Effector memory CD4-positive, alpha-beta T cell (primary cell): ENCODE measurements at regions not wholly inside any gene's neighbourhood (a gene's known extent, or its start where the extent isn't known, plus 50 kb on each side); places are given as distances from the start of the nearest gene placed in this dataset.

Experiments
- DNase-seq, 3 donors: peaks; one replicate each; pipeline ENCODE4 v3.0.0-alpha.2; 2020
- H3K27ac ChIP-seq: 2 replicates; pipeline ENCODE4 v1.7.0; 2013; ENCODE audit warnings: mild to moderate bottlenecking, low read length, moderate library complexity; ENCODE audit not compliant: insufficient read depth, poor library complexity, severe bottlenecking
- H3K27me3 ChIP-seq: replicated peaks from 2 replicates; pipeline ENCODE4 v1.7.0; 2013; ENCODE audit warnings: mild to moderate bottlenecking, low read length; ENCODE audit not compliant: insufficient read depth, control insufficient read depth, poor library complexity, severe bottlenecking
- H3K36me3 ChIP-seq: 2 replicates; pipeline ENCODE4 v1.7.0; 2013; ENCODE audit warnings: mild to moderate bottlenecking, low read length, moderate library complexity; ENCODE audit not compliant: control insufficient read depth, insufficient read depth
- H3K4me1 ChIP-seq: 2 replicates; pipeline ENCODE4 v1.7.0; 2013; ENCODE audit warnings: low read length, mild to moderate bottlenecking; ENCODE audit not compliant: control insufficient read depth, insufficient read depth, poor library complexity, severe bottlenecking
- H3K4me3 ChIP-seq: 2 replicates; pipeline ENCODE4 v1.7.0; 2013; ENCODE audit warnings: low read length, low read depth, mild to moderate bottlenecking; ENCODE audit not compliant: insufficient read depth, poor library complexity, severe bottlenecking
- H3K9me3 ChIP-seq: 2 replicates; pipeline ENCODE4 v1.7.0; 2013; ENCODE audit warnings: mild to moderate bottlenecking, low read length, moderate library complexity; ENCODE audit not compliant: control insufficient read depth

DNA sequence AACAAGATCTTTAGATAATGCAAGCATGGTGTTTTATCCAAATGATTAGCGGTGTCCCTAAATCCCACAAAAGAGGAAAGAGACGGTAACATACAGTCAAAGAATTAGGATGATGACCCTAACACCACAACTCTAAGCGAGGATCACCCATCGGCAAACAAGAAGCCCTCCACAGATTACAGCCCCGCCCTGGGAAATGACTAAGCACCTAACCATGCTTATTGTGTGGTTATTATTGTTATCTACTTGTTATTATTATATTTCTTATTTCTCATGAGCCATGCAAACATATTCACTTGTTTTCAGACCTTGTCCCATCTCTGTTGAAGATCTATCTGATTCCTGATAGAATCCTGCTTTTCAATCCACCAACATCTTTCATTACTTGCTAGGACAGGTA, 651.3 kb downstream of the NYAP2 start:
- Histone ChIP-seq H3K4me1 (no peaks in the 10 kb centered on the region), H3K27me3 (no peaks in the 10 kb centered on the region), H3K36me3 (no peaks in the 10 kb centered on the region), H3K27ac (no peak overlapping the region), H3K9me3 (no peaks in the 10 kb centered on the region), H3K4me3 (no peak overlapping the region)
- no peak for DNase-seq

- H3K4me3 ChIP-seq = no peak overlapping the region
- H3K36me3 ChIP-seq = no peaks in the 10 kb centered on the region
- H3K4me1 ChIP-seq = no peaks in the 10 kb centered on the region
- no peak overlapping the region for H3K27ac ChIP-seq
- DNase-seq = no peak
- no peaks in the 10 kb centered on the region for H3K27me3 ChIP-seq
- H3K9me3 ChIP-seq = no peaks in the 10 kb centered on the region
These were observed 649.1 kb downstream of the NYAP2 start for GRCh38 chr2:226048611-226049010.

GRCh38 chr2:226045080-226045479, 645.6 kb downstream of the NYAP2 start:
- no peak overlapping the region for H3K4me3 ChIP-seq
- H3K36me3 ChIP-seq = no peaks in the 10 kb centered on the region
- no peak overlapping the region for H3K27ac ChIP-seq
- no peaks in the 10 kb centered on the region for H3K9me3 ChIP-seq
- H3K27me3 ChIP-seq = no peaks in the 10 kb centered on the region
- H3K4me1 ChIP-seq = no peaks in the 10 kb centered on the region
- no peak for DNase-seq

GRCh38 chr2:226040344-226040900, 640.9 kb downstream of the NYAP2 start:
- H3K4me3 ChIP-seq = no peak overlapping the region
- H3K27ac ChIP-seq = no peak overlapping the region
- H3K9me3 ChIP-seq = no peaks in the 10 kb centered on the region
- H3K27me3 ChIP-seq = no peaks in the 10 kb centered on the region
- H3K4me1 ChIP-seq = no peaks in the 10 kb centered on the region
- no peak for DNase-seq
- no peaks in the 10 kb centered on the region for H3K36me3 ChIP-seq

DNA sequence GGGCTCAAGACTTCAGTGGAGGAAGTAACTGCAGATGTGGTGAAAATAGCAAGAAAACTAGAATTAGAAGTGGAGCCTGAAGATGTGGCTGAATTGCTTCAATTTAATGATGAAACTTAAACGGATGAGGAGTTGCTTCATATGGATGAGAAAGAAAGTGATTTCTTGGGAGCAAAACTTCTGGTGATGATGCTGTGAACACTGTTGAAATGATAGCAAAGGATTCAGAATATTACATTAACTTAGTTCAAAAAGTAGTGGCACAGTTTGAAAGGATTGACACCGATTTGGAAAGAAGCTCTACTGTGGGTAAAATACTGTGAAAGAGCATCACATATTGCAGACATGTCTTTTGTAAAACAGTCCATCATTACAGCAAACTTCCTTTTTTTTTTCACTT, 638.0 kb downstream of the NYAP2 start:
- no peaks in the 10 kb centered on the region for H3K9me3 ChIP-seq
- no peak for DNase-seq
- no peak overlapping the region for H3K4me3 ChIP-seq
- H3K27ac ChIP-seq = no peak overlapping the region
- no peaks in the 10 kb centered on the region for H3K4me1 ChIP-seq
- H3K27me3 ChIP-seq = no peaks in the 10 kb centered on the region
- no peaks in the 10 kb centered on the region for H3K36me3 ChIP-seq

GRCh38 chr2:226031647-226032501, 632.4 kb downstream of the NYAP2 start:
- no peak overlapping the region for H3K27ac ChIP-seq
- DNase-seq = no peak
- no peaks in the 10 kb centered on the region for H3K36me3 ChIP-seq
- H3K27me3 ChIP-seq = no peaks in the 10 kb centered on the region
- no peak overlapping the region for H3K4me3 ChIP-seq
- H3K4me1 ChIP-seq = no peaks in the 10 kb centered on the region
- H3K9me3 ChIP-seq = no peaks in the 10 kb centered on the region

- Histone ChIP-seq H3K27me3 (no peaks in the 10 kb centered on the region), H3K36me3 (no peaks in the 10 kb centered on the region), H3K4me1 (no peaks in the 10 kb centered on the region), H3K9me3 (no peaks in the 10 kb centered on the region), H3K4me3 (peak overlapping the region; percentile 36), H3K27ac (no peak overlapping the region)
- DNase-seq = no peak
These were observed 631.5 kb downstream of the NYAP2 start for GRCh38 chr2:226030788-226031646.

- Histone ChIP-seq H3K4me1 (no peaks in the 10 kb centered on the region), H3K27me3 (no peaks in the 10 kb centered on the region), H3K4me3 (no peak overlapping the region), H3K27ac (no peak overlapping the region), H3K36me3 (no peaks in the 10 kb centered on the region), H3K9me3 (no peaks in the 10 kb centered on the region)
- no peak for DNase-seq
These were observed 630.9 kb downstream of the NYAP2 start for GRCh38 chr2:226030369-226030768.

DNA sequence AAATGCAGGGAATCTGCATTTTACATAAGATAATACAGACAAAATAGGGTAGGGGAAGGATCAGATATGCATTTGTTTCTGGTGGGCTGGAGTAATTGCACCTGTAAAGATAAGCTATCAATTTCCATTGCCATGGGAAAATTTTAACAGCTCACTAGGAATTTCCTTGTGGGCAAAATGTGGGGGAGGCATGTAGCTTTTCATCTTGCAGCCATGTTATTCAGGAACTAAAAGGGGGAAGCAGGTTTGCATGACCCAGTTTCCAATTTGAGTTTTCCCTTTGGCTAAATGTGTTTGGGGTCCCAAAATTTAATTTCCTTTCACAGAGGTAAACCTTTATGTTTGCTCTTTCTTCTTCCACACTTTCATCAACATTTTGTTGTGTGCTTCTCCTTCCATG, 624.4 kb downstream of the NYAP2 start:
- Histone ChIP-seq H3K4me1 (no peaks in the 10 kb centered on the region), H3K27ac (no peak overlapping the region), H3K36me3 (no peaks in the 10 kb centered on the region), H3K9me3 (no peaks in the 10 kb centered on the region), H3K4me3 (no peak overlapping the region), H3K27me3 (no peaks in the 10 kb centered on the region)
- no peak for DNase-seq

DNA sequence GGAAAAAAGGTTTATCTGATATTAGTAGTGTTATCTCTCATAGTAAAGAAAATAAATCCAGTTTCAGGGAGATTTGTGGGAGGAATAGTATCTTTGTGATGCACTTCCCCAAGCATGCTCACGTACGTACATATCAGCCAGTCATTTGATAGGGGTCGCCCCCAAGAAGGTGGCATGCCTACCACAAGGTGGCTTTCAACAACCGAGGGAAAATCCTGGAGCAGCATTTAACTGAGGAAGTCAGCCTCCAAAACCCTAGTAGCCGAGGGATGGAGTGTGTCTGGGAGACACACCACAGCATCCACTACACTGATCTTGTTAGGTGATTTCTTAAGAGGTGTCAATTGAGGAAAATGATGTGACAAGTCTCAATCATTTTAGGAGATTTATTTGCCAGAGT, 623.9 kb downstream of the NYAP2 start:
- Histone ChIP-seq H3K27ac (no peak overlapping the region), H3K4me3 (no peak overlapping the region), H3K27me3 (no peaks in the 10 kb centered on the region), H3K36me3 (no peaks in the 10 kb centered on the region), H3K4me1 (no peaks in the 10 kb centered on the region), H3K9me3 (no peaks in the 10 kb centered on the region)
- DNase-seq = no peak
